ENCODE measurements at regions not wholly inside any gene's neighbourhood (a gene's known extent, or its start where the extent isn't known, plus 50 kb on each side); places are given as distances from the start of the nearest gene placed in this dataset.

GRCh38 chr16:77536809-77537208 is 102.0 kb upstream of the ADAMTS18 start:
- H3K27ac Mint-ChIP-seq = no peak overlapping the region
- H3K4me1 Mint-ChIP-seq (ENCODE audit: low read depth) = no peaks in the 10 kb centered on the region
- H3K4me3 Mint-ChIP-seq = no peak overlapping the region
- no peak for DNase-seq (ENCODE audit: low spot score)
- no peaks in the 10 kb centered on the region for H3K9me3 Mint-ChIP-seq
- no peaks in the 10 kb centered on the region for H3K27me3 Mint-ChIP-seq (ENCODE audit: low read depth)
- H3K36me3 Mint-ChIP-seq (ENCODE audit: low read depth) = no peaks in the 10 kb centered on the region

GRCh38 chr16:77539421-77540034 is 104.7 kb upstream of the ADAMTS18 start:
- H3K36me3 Mint-ChIP-seq (ENCODE audit: low read depth) = no peaks in the 10 kb centered on the region
- H3K4me1 Mint-ChIP-seq (ENCODE audit: low read depth) = no peaks in the 10 kb centered on the region
- DNase-seq (ENCODE audit: low spot score) = no peak
- no peaks in the 10 kb centered on the region for H3K27me3 Mint-ChIP-seq (ENCODE audit: low read depth)
- no peaks in the 10 kb centered on the region for H3K9me3 Mint-ChIP-seq
- no peak overlapping the region for H3K27ac Mint-ChIP-seq
- no peak overlapping the region for H3K4me3 Mint-ChIP-seq

GRCh38 chr16:77540646-77541045 is 105.8 kb upstream of the ADAMTS18 start:
- no peaks in the 10 kb centered on the region for H3K9me3 Mint-ChIP-seq
- no peak overlapping the region for H3K27ac Mint-ChIP-seq
- H3K27me3 Mint-ChIP-seq (ENCODE audit: low read depth) = no peaks in the 10 kb centered on the region
- no peak for DNase-seq (ENCODE audit: low spot score)
- no peak overlapping the region for H3K4me3 Mint-ChIP-seq
- H3K36me3 Mint-ChIP-seq (ENCODE audit: low read depth) = no peaks in the 10 kb centered on the region
- H3K4me1 Mint-ChIP-seq (ENCODE audit: low read depth) = no peaks in the 10 kb centered on the region

- Mint-ChIP-seq H3K36me3 (ENCODE audit: low read depth) (no peaks in the 10 kb centered on the region), H3K9me3 (no peaks in the 10 kb centered on the region), H3K27me3 (ENCODE audit: low read depth) (no peaks in the 10 kb centered on the region), H3K27ac (no peak overlapping the region), H3K4me3 (no peak overlapping the region), H3K4me1 (ENCODE audit: low read depth) (no peaks in the 10 kb centered on the region)
- no peak for DNase-seq (ENCODE audit: low spot score)
Observed at GRCh38 chr16:77541165-77541564, 106.3 kb upstream of the ADAMTS18 start.

GRCh38 chr16:77548151-77548550 is 113.3 kb upstream of the ADAMTS18 start:
- no peak for DNase-seq (ENCODE audit: low spot score)
- H3K27me3 Mint-ChIP-seq (ENCODE audit: low read depth) = no peaks in the 10 kb centered on the region
- H3K36me3 Mint-ChIP-seq (ENCODE audit: low read depth) = no peaks in the 10 kb centered on the region
- no peaks in the 10 kb centered on the region for H3K4me1 Mint-ChIP-seq (ENCODE audit: low read depth)
- H3K4me3 Mint-ChIP-seq = no peak overlapping the region
- no peaks in the 10 kb centered on the region for H3K9me3 Mint-ChIP-seq
- H3K27ac Mint-ChIP-seq = no peak overlapping the region

GRCh38 chr16:77548766-77549165 is 113.9 kb upstream of the ADAMTS18 start:
- Mint-ChIP-seq H3K27ac (no peak overlapping the region), H3K9me3 (no peaks in the 10 kb centered on the region), H3K36me3 (ENCODE audit: low read depth) (no peaks in the 10 kb centered on the region), H3K4me3 (no peak overlapping the region), H3K27me3 (ENCODE audit: low read depth) (no peaks in the 10 kb centered on the region), H3K4me1 (ENCODE audit: low read depth) (no peaks in the 10 kb centered on the region)
- no peak for DNase-seq (ENCODE audit: low spot score)

- H3K27me3 Mint-ChIP-seq (ENCODE audit: low read depth) = no peaks in the 10 kb centered on the region
- no peak overlapping the region for H3K27ac Mint-ChIP-seq
- H3K36me3 Mint-ChIP-seq (ENCODE audit: low read depth) = no peaks in the 10 kb centered on the region
- H3K9me3 Mint-ChIP-seq = no peaks in the 10 kb centered on the region
- H3K4me3 Mint-ChIP-seq = no peak overlapping the region
- no peaks in the 10 kb centered on the region for H3K4me1 Mint-ChIP-seq (ENCODE audit: low read depth)
- DNase-seq (ENCODE audit: low spot score) = no peak
Observed at GRCh38 chr16:77549876-77550275, 115.0 kb upstream of the ADAMTS18 start.

GRCh38 chr16:77551357-77551756 is 116.5 kb upstream of the ADAMTS18 start:
- Mint-ChIP-seq H3K4me1 (ENCODE audit: low read depth) (no peaks in the 10 kb centered on the region), H3K9me3 (no peaks in the 10 kb centered on the region), H3K4me3 (no peak overlapping the region), H3K36me3 (ENCODE audit: low read depth) (no peaks in the 10 kb centered on the region), H3K27ac (no peak overlapping the region), H3K27me3 (ENCODE audit: low read depth) (no peaks in the 10 kb centered on the region)
- no peak for DNase-seq (ENCODE audit: low spot score)

GRCh38 chr16:77553130-77553529 is 118.3 kb upstream of the ADAMTS18 start:
- Mint-ChIP-seq H3K4me1 (ENCODE audit: low read depth) (no peaks in the 10 kb centered on the region), H3K4me3 (no peak overlapping the region), H3K27ac (no peak overlapping the region), H3K36me3 (ENCODE audit: low read depth) (no peaks in the 10 kb centered on the region), H3K27me3 (ENCODE audit: low read depth) (no peaks in the 10 kb centered on the region), H3K9me3 (no peaks in the 10 kb centered on the region)
- DNase-seq (ENCODE audit: low spot score) = no peak

GRCh38 chr16:77555126-77555525 is 120.3 kb upstream of the ADAMTS18 start:
- H3K4me1 Mint-ChIP-seq (ENCODE audit: low read depth) = no peaks in the 10 kb centered on the region
- no peaks in the 10 kb centered on the region for H3K9me3 Mint-ChIP-seq
- H3K36me3 Mint-ChIP-seq (ENCODE audit: low read depth) = no peaks in the 10 kb centered on the region
- H3K27me3 Mint-ChIP-seq (ENCODE audit: low read depth) = no peaks in the 10 kb centered on the region
- no peak overlapping the region for H3K4me3 Mint-ChIP-seq
- no peak for DNase-seq (ENCODE audit: low spot score)
- H3K27ac Mint-ChIP-seq = no peak overlapping the region

- no peak for DNase-seq (ENCODE audit: low spot score)
Observed at GRCh38 chr16:77555791-77556190, 121.0 kb upstream of the ADAMTS18 start.

GRCh38 chr16:77556201-77556873 is 121.5 kb upstream of the ADAMTS18 start:
- no peaks in the 10 kb centered on the region for H3K27me3 Mint-ChIP-seq (ENCODE audit: low read depth)
- no peaks in the 10 kb centered on the region for H3K36me3 Mint-ChIP-seq (ENCODE audit: low read depth)

More at GRCh38 chr16:77555791-77556190, 121.0 kb upstream of the ADAMTS18 start:
- Mint-ChIP-seq H3K36me3 (ENCODE audit: low read depth) (no peaks in the 10 kb centered on the region), H3K9me3 (no peaks in the 10 kb centered on the region), H3K4me1 (ENCODE audit: low read depth) (no peaks in the 10 kb centered on the region), H3K27ac (no peak overlapping the region), H3K27me3 (ENCODE audit: low read depth) (no peaks in the 10 kb centered on the region), H3K4me3 (no peak overlapping the region)

GRCh38 chr16:77557385-77557784 is 122.6 kb upstream of the ADAMTS18 start:
- H3K27ac Mint-ChIP-seq = no peak overlapping the region
- no peaks in the 10 kb centered on the region for H3K27me3 Mint-ChIP-seq (ENCODE audit: low read depth)
- H3K4me3 Mint-ChIP-seq = no peak overlapping the region
- no peaks in the 10 kb centered on the region for H3K4me1 Mint-ChIP-seq (ENCODE audit: low read depth)
- no peak for DNase-seq (ENCODE audit: low spot score)
- H3K9me3 Mint-ChIP-seq = no peaks in the 10 kb centered on the region
- no peaks in the 10 kb centered on the region for H3K36me3 Mint-ChIP-seq (ENCODE audit: low read depth)

More at GRCh38 chr16:77556201-77556873, 121.5 kb upstream of the ADAMTS18 start:
- H3K27ac Mint-ChIP-seq = no peak overlapping the region
- no peak overlapping the region for H3K4me3 Mint-ChIP-seq
- DNase-seq (ENCODE audit: low spot score) = no peak
- no peaks in the 10 kb centered on the region for H3K4me1 Mint-ChIP-seq (ENCODE audit: low read depth)
- no peaks in the 10 kb centered on the region for H3K9me3 Mint-ChIP-seq

- Mint-ChIP-seq H3K27ac (no peak overlapping the region), H3K4me3 (no peak overlapping the region), H3K9me3 (no peaks in the 10 kb centered on the region), H3K4me1 (ENCODE audit: low read depth) (no peaks in the 10 kb centered on the region), H3K36me3 (ENCODE audit: low read depth) (no peaks in the 10 kb centered on the region), H3K27me3 (ENCODE audit: low read depth) (no peaks in the 10 kb centered on the region)
- DNase-seq (ENCODE audit: low spot score) = no peak
Observed at GRCh38 chr16:77558786-77559185, 124.0 kb upstream of the ADAMTS18 start.

GRCh38 chr16:77562497-77562896 is 127.7 kb upstream of the ADAMTS18 start:
- Mint-ChIP-seq H3K27ac (no peak overlapping the region), H3K4me3 (no peak overlapping the region), H3K4me1 (ENCODE audit: low read depth) (no peaks in the 10 kb centered on the region), H3K27me3 (ENCODE audit: low read depth) (no peaks in the 10 kb centered on the region), H3K9me3 (no peaks in the 10 kb centered on the region), H3K36me3 (ENCODE audit: low read depth) (no peaks in the 10 kb centered on the region)
- DNase-seq (ENCODE audit: low spot score) = no peak

All from T-helper 2 cell treated with Interferon-gamma antibody and Interleukin-4, amounts not matched to agents 5 μg/mL and 100 μg/mL, for 36 hours (primary cell).